H1 (cell line): ENCODE measurements at regions not wholly inside any gene's neighbourhood (a gene's known extent, or its start where the extent isn't known, plus 50 kb on each side); places are given as distances from the start of the nearest gene placed in this dataset.

ENCODE experiments used
- CTCF ChIA-PET: fragments of 300-600 bp; sonication (Branson Sonifier 250); formaldehyde crosslinking; loops from one replicate; lab custom pipeline; 2021; ENCODE audit not compliant: partially characterized antibody; lab: Charles Lee
- POLR2A ChIA-PET: fragments of 300-600 bp; sonication (Branson Sonifier 250); formaldehyde crosslinking; loops from one replicate; lab custom pipeline; 2021; ENCODE audit warnings: inconsistent platforms; ENCODE audit not compliant: partially characterized antibody; lab: Charles Lee
- DNase-seq, 2 experiments: peaks; one replicate each; pipeline versions ENCODE4 v3.0.0 to v3.0.0-alpha.2; 2010 to 2022; ENCODE audit warnings: low spot score in 2 of 2, low read depth in 1 of 2, mixed read lengths in 1 of 2
- FAIRE-seq: peaks from 2 replicates; lab custom pipeline; 2011; peaks lifted over from hg19 to GRCh38; lab: Jason Lieb, UNC
- H2AFZ ChIP-seq: 2 replicates; pipeline ENCODE4 v1.8.1; 2012; ENCODE audit warnings: low read length, inconsistent platforms
- H2AK5ac ChIP-seq: 2 replicates; pipeline ENCODE4 v1.6.1; 2013; ENCODE audit warnings: low read depth, low read length
- H2BK120ac ChIP-seq: replicated peaks from 2 replicates; pipeline ENCODE3; 2013; ENCODE audit warnings: low read depth, low read length, inconsistent platforms
- H2BK12ac ChIP-seq: 2 replicates; pipeline ENCODE4 v1.6.1; 2013; ENCODE audit warnings: low read depth, low read length
- H2BK15ac ChIP-seq: 2 replicates; pipeline ENCODE4 v1.6.1; 2013; ENCODE audit warnings: low read length
- H2BK20ac ChIP-seq: 2 replicates; pipeline ENCODE4 v1.6.1; 2013; ENCODE audit warnings: low read length
- H2BK5ac ChIP-seq: 2 replicates; pipeline ENCODE4 v1.6.1; 2013; ENCODE audit warnings: low read depth, low read length
- H3K14ac ChIP-seq: 2 replicates; pipeline ENCODE4 v1.6.1; 2013; ENCODE audit warnings: inconsistent platforms; ENCODE audit not compliant: insufficient read length
- H3K18ac ChIP-seq: 2 replicates; pipeline ENCODE4 v1.6.1; 2013; ENCODE audit warnings: low read length; ENCODE audit errors: extremely low read depth
- H3K23ac ChIP-seq: 2 replicates; pipeline ENCODE4 v1.6.1; 2013; ENCODE audit warnings: inconsistent platforms; ENCODE audit not compliant: insufficient read length
- H3K23me2 ChIP-seq: 2 replicates; pipeline ENCODE4 v1.6.1; 2013; ENCODE audit warnings: low read depth, low read length
- H3K27ac ChIP-seq: 2 replicates; pipeline ENCODE4 v1.6.1; 2011; ENCODE audit warnings: low read depth, low read length, inconsistent platforms
- H3K27me3 ChIP-seq, 4 experiments: replicated peaks in 1 of 4; 1 replicate in 1 of 4; 2 replicates in 3 of 4; pipeline versions ENCODE4 v1.6.1 to v1.8.1; 2011 to 2013; ENCODE audit warnings: low read length in 3 of 4, mild to moderate bottlenecking in 3 of 4, inconsistent platforms in 2 of 4, mixed read lengths in 2 of 4, moderate library complexity in 1 of 4; ENCODE audit not compliant: control insufficient read depth in 3 of 4, insufficient read depth in 3 of 4; ENCODE audit errors: extremely low read depth in 1 of 4
- H3K36me3 ChIP-seq, 4 experiments: 2 replicates each; pipeline versions ENCODE4 v1.6.1 to v1.8.1; 2011 to 2013; ENCODE audit warnings: mild to moderate bottlenecking in 4 of 4, low read length in 3 of 4, moderate library complexity in 2 of 4, control low read depth in 1 of 4, inconsistent platforms in 1 of 4; ENCODE audit not compliant: insufficient read depth in 4 of 4, control insufficient read depth in 2 of 4
- H3K4ac ChIP-seq: replicated peaks from 2 replicates; pipeline ENCODE3; 2013; ENCODE audit warnings: low read length, low read depth, mixed read lengths, inconsistent platforms; ENCODE audit not compliant: insufficient read length
- H3K4me1 ChIP-seq, 4 experiments: replicated peaks in 1 of 4; 1 replicate in 1 of 4; 2 replicates in 3 of 4; pipeline versions ENCODE4 v1.6.1 to v1.8.1; 2011 to 2013; ENCODE audit warnings: low read length in 3 of 4, inconsistent platforms in 2 of 4, mixed read lengths in 1 of 4; ENCODE audit not compliant: insufficient read depth in 4 of 4, control insufficient read depth in 3 of 4
- H3K4me2 ChIP-seq, 2 experiments: 2 replicates each; pipeline versions ENCODE4 v1.6.1 to v1.8.1; 2011 to 2013; ENCODE audit warnings: low read depth in 2 of 2, low read length in 2 of 2, control low read depth in 1 of 2, inconsistent platforms in 1 of 2, mild to moderate bottlenecking in 1 of 2; ENCODE audit not compliant: insufficient read depth in 1 of 2
- H3K4me3 ChIP-seq, 4 experiments: fragments of 200-600, 300-600 bp in 1 of 4; sonication (generic), shearing (Covaris generic), sonication (Bioruptor Twin) in 1 of 4; 2 replicates each; pipeline versions ENCODE4 v1.5.1 to v1.8.1; 2011 to 2016; ENCODE audit warnings: low read length in 4 of 4, low read depth in 3 of 4, control low read depth in 2 of 4, inconsistent platforms in 2 of 4, mild to moderate bottlenecking in 2 of 4, mixed read lengths in 1 of 4, moderate library complexity in 1 of 4; ENCODE audit not compliant: insufficient read depth in 2 of 4; ENCODE audit errors: extremely low read depth in 1 of 4
- H3K56ac ChIP-seq: replicated peaks from 2 replicates; pipeline ENCODE3; 2013; ENCODE audit warnings: low read depth, mild to moderate bottlenecking, mixed read lengths, low read length, inconsistent platforms; ENCODE audit not compliant: insufficient read length
- H3K79me1 ChIP-seq: 2 replicates; pipeline ENCODE4 v1.6.1; 2013; ENCODE audit warnings: low read depth, low read length, control low read depth
- H3K79me2 ChIP-seq, 2 experiments: 2 replicates each; pipeline versions ENCODE4 v1.6.1 to v1.8.1; 2012 to 2013; ENCODE audit warnings: low read length in 2 of 2, mild to moderate bottlenecking in 2 of 2, inconsistent platforms in 1 of 2; ENCODE audit not compliant: insufficient read depth in 2 of 2, control insufficient read depth in 1 of 2
- H3K9ac ChIP-seq, 4 experiments: replicated peaks in 1 of 4; 1 replicate in 1 of 4; 2 replicates in 3 of 4; pipeline versions ENCODE4 v1.6.1 to v1.8.1; 2011 to 2013; ENCODE audit warnings: low read depth in 3 of 4, low read length in 3 of 4, control low read depth in 2 of 4, mild to moderate bottlenecking in 2 of 4, moderate library complexity in 2 of 4, inconsistent platforms in 1 of 4; ENCODE audit errors: extremely low read depth in 1 of 4
- H3K9me3 ChIP-seq, 2 experiments: 2 replicates each; pipeline versions ENCODE4 v1.6.1 to v1.8.1; 2012 to 2013; ENCODE audit warnings: mild to moderate bottlenecking in 2 of 2, moderate library complexity in 2 of 2, control low read depth in 1 of 2, inconsistent platforms in 1 of 2, low read depth in 1 of 2, low read length in 1 of 2, mixed read lengths in 1 of 2; ENCODE audit not compliant: insufficient read depth in 2 of 2
- H4K20me1 ChIP-seq, 2 experiments: replicated peaks in 1 of 2; 2 replicates each; pipeline versions ENCODE3 to v1.8.1; 2011 to 2013; ENCODE audit warnings: inconsistent platforms in 2 of 2, low read length in 2 of 2, mild to moderate bottlenecking in 1 of 2; ENCODE audit not compliant: insufficient read depth in 2 of 2, control insufficient read depth in 1 of 2
- H4K5ac ChIP-seq: 2 replicates; pipeline ENCODE4 v1.6.1; 2013; ENCODE audit warnings: low read length, low read depth, mixed read lengths, inconsistent platforms; ENCODE audit not compliant: insufficient read length
- H4K8ac ChIP-seq: 2 replicates; pipeline ENCODE4 v1.8.0; 2013; ENCODE audit warnings: mild to moderate bottlenecking, moderate library complexity, low read length, inconsistent platforms; ENCODE audit not compliant: insufficient read depth; ENCODE audit errors: extremely low read depth
- H4K91ac ChIP-seq: replicated peaks from 2 replicates; pipeline ENCODE3; 2013; ENCODE audit warnings: low read length, mixed read lengths, inconsistent platforms; ENCODE audit not compliant: insufficient read length
- ATF2 ChIP-seq: IDR thresholded peaks from 2 replicates; pipeline ENCODE4 v1.6.1; 2012; ENCODE audit warnings: low read length, inconsistent platforms
- CBX8 ChIP-seq: fragments of 300-800, 300-1000 bp; sonication (generic); IDR thresholded peaks from 2 replicates; pipeline ENCODE4 v1.7.1; 2016; ENCODE audit warnings: low read depth, low read length, borderline replicate concordance
- CREB1 ChIP-seq: IDR thresholded peaks from 2 replicates; pipeline ENCODE4 v1.6.1; 2012; ENCODE audit warnings: inconsistent platforms
- EZH2 ChIP-seq: fragments of 200-600 bp; sonication (generic); IDR thresholded peaks from 2 replicates; pipeline ENCODE4 v1.7.1; 2012; ENCODE audit warnings: low read depth, mild to moderate bottlenecking, moderate library complexity, low read length, inconsistent platforms; ENCODE audit not compliant: severe bottlenecking
- GTF2F1 ChIP-seq: IDR thresholded peaks from 2 replicates; pipeline ENCODE4 v1.6.1; 2012; ENCODE audit warnings: low read depth, low read length, improper control_type of control experiment, borderline replicate concordance
- MAFK ChIP-seq: IDR thresholded peaks from 2 replicates; pipeline ENCODE4 v1.6.1; 2012; ENCODE audit warnings: low read depth, mild to moderate bottlenecking, improper control_type of control experiment, low read length
- MAX ChIP-seq: IDR thresholded peaks from 2 replicates; pipeline ENCODE4 v1.6.1; 2012; ENCODE audit warnings: inconsistent platforms
- POU5F1 ChIP-seq: IDR thresholded peaks from 2 replicates; pipeline ENCODE4 v1.6.1; 2011; ENCODE audit warnings: low read depth, mild to moderate bottlenecking, low read length, moderate library complexity
- RBBP5 ChIP-seq: IDR thresholded peaks from 2 replicates; pipeline ENCODE4 v1.7.1; 2012; ENCODE audit warnings: low read depth, mild to moderate bottlenecking, inconsistent platforms, low read length, moderate library complexity, borderline replicate concordance
- SIRT6 ChIP-seq: IDR thresholded peaks from one replicate; pipeline ENCODE4 v1.7.1; 2012; ENCODE audit warnings: low read length, inconsistent platforms
- SUZ12 ChIP-seq: fragments of 200-600 bp; sonication (generic); IDR thresholded peaks from 2 replicates; pipeline ENCODE4 v1.6.1; 2012; ENCODE audit warnings: mild to moderate bottlenecking, inconsistent platforms, low read length, moderate library complexity, mixed read lengths
- TEAD4 ChIP-seq: IDR thresholded peaks from 2 replicates; pipeline ENCODE4 v1.6.1; 2012; ENCODE audit warnings: low read depth, low read length, inconsistent platforms, mixed read lengths
- YY1 ChIP-seq: IDR thresholded peaks from 2 replicates; pipeline ENCODE4 v1.6.1; 2011; ENCODE audit warnings: low read depth, mild to moderate bottlenecking, low read length
- WGBS, 2 experiments: shearing (Covaris generic) in 1 of 2; methylation state at CpG; one replicate each; pipeline versions ENCODE4 v1.1.6 to v1.1.7; 2013 to 2015; ENCODE audit warnings: low lambda C conversion rate in 2 of 2, mixed read lengths in 2 of 2, inconsistent platforms in 1 of 2, low coverage in 1 of 2, missing lambda C conversion rate in 1 of 2; ENCODE audit not compliant: insufficient replicate concordance in 2 of 2, insufficient coverage in 1 of 2, insufficient read length in 1 of 2; ENCODE audit errors: extremely low coverage in 1 of 2, missing lambda C conversion rate in 1 of 2; 5-methylcytosine and 5-hydroxymethylcytosine counted together

- H2BK120ac ChIP-seq: no peak overlapping the region
- peak overlapping the region in 1 of 4 experiments; percentile 1; a peak in 1 of 8 replicates for H3K4me3 ChIP-seq
- no peaks in the 10 kb centered on the region for H3K79me2 ChIP-seq
- ChIA-PET CTCF (no interaction called here), POLR2A (no interaction called here)
- H3K9me3 ChIP-seq: no peaks in the 10 kb centered on the region
- no peaks in the 10 kb centered on the region for H3K4me1 ChIP-seq
- H4K5ac ChIP-seq: no peak overlapping the region
- 74% methylated on average over 3 of the region's 3 CpGs; no CpG with 5 or more reads in 1 of the 2 experiments for WGBS, 2 experiments
- no peak overlapping the region for H3K27ac ChIP-seq
- no peak overlapping the region for H4K91ac ChIP-seq
- DNase-seq: no peak
- peak overlapping the region; percentile 10; the same call in 1 of the 2 replicates for H3K18ac ChIP-seq
- H3K23ac ChIP-seq: no peak overlapping the region
- no peak overlapping the region for H4K8ac ChIP-seq
- H3K23me2 ChIP-seq: no peaks in the 10 kb centered on the region
- no peak overlapping the region for H2BK20ac ChIP-seq
- no peak overlapping the region for H3K56ac ChIP-seq
- H3K79me1 ChIP-seq: no peaks in the 10 kb centered on the region
- H3K14ac ChIP-seq: no peak overlapping the region
- H2BK12ac ChIP-seq: no peak overlapping the region
- no peak overlapping the region for H2BK5ac ChIP-seq
- no peaks in the 10 kb centered on the region for H3K36me3 ChIP-seq
- no peaks in the 10 kb centered on the region for H3K27me3 ChIP-seq
- no peaks in the 10 kb centered on the region for H4K20me1 ChIP-seq
- H3K4me2 ChIP-seq: 0 out of 4 replicates have a peak overlapping the region, but pooled peaks of 1 of the 2 experiments have one; percentile 17
- no peak overlapping the region for H2AFZ ChIP-seq
- no peak overlapping the region for H3K4ac ChIP-seq
- H2AK5ac ChIP-seq: no peak overlapping the region
- H2BK15ac ChIP-seq: no peak overlapping the region
- H3K9ac ChIP-seq: no peak overlapping the region
- no peak for FAIRE-seq
- TF ChIP-seq SIRT6: no peak
- TF ChIP-seq ATF2: no peak
- TF ChIP-seq CBX8: no peak
- no peak for TF ChIP-seq MAFK
- TF ChIP-seq YY1: no peak
- TF ChIP-seq MAX: no peak
- TF ChIP-seq TEAD4: no peak
- TF ChIP-seq POU5F1: no peak
- no peak for TF ChIP-seq GTF2F1
- TF ChIP-seq RBBP5: no peak
- no peak for TF ChIP-seq EZH2
- TF ChIP-seq SUZ12: no peak
- no peak for TF ChIP-seq CREB1
These were observed 437.7 kb downstream of the SETD4 start for GRCh38 chr21:35622612-35623011.
